ENCODE measurements at regions not wholly inside any gene's neighbourhood (a gene's known extent, or its start where the extent isn't known, plus 50 kb on each side); places are given as distances from the start of the nearest gene placed in this dataset.

DNA sequence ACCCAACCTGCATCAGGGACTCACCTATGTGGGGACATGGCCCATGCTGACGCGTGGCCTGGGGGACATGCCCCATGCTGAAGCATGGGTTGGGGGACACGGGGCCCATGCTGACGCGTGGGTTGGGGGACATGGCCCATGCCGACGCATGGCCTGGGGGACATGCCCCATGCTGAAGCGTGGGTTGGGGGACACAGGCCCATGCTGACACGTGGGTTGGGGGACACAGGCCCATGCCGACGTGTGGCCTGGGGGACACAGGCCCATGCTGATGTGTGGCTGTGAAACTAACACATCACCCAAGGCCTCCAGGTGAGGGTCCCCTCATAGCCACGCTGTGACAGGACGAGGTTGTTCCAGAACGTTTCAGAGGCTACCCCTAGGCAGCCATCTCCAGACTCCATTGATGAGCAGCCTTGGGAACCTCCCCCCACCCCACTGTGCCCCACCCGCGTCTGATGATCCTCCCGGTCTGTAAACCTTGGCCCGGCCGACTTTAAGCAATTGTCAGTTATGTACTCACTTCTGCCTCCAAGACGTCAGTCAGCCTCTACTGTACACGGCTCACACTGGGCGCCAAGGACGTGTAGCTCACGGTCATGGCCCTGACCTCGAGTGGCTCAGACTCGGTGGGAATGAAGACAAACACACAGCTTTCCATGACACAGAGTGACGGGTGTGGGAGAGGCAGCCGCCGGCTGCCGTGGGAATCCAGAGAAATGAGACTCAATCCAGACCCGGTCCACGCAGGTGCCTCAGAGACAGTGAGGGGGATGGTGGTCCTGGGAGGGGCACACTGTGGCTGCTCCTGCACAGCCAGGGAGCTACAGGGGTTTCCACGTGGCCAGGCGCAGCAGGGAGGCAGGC is 50.2 kb upstream of the SLC66A3 start:
- Histone ChIP-seq H3K4me1 (replicated peaks in 1 of 4; ENCODE audit: control insufficient read depth in 3 of 4, insufficient read depth in 4 of 4, low read length in 3 of 4) (no peaks in the 10 kb centered on the region), H3K9ac (replicated peaks in 1 of 4; ENCODE audit: extremely low read depth in 1 of 4, low read depth in 3 of 4, low read length in 3 of 4) (no peak overlapping the region), H3K36me3 (ENCODE audit: control insufficient read depth in 2 of 4, insufficient read depth in 4 of 4, low read length in 3 of 4) (no peaks in the 10 kb centered on the region), H2BK120ac (replicated peaks; ENCODE audit: low read depth, low read length) (no peak overlapping the region), H3K14ac (ENCODE audit: insufficient read length) (no peak overlapping the region), H2BK5ac (ENCODE audit: low read depth, low read length) (no peak overlapping the region), H2AK5ac (ENCODE audit: low read depth, low read length) (no peak overlapping the region), H3K27me3 (replicated peaks in 1 of 4; ENCODE audit: control insufficient read depth in 3 of 4, extremely low read depth in 1 of 4, insufficient read depth in 3 of 4, low read length in 3 of 4) (no peaks in the 10 kb centered on the region), H4K20me1 (replicated peaks in 1 of 2; ENCODE audit: control insufficient read depth in 1 of 2, insufficient read depth in 2 of 2, low read length in 2 of 2) (no peaks in the 10 kb centered on the region), H3K79me2 (ENCODE audit: control insufficient read depth in 1 of 2, insufficient read depth in 2 of 2, low read length in 2 of 2) (no peaks in the 10 kb centered on the region), H4K8ac (ENCODE audit: extremely low read depth, insufficient read depth, low read length) (no peak overlapping the region; the same call in 1 of the 2 replicates), H2AFZ (ENCODE audit: low read length) (peak overlapping the region; percentile 32; the same call in 1 of the 2 replicates), H3K4me3 (ENCODE audit: extremely low read depth in 1 of 4, insufficient read depth in 2 of 4, low read depth in 3 of 4, low read length in 4 of 4) (no peak overlapping the region), H4K5ac (ENCODE audit: insufficient read length, low read depth, low read length) (no peak overlapping the region), H3K79me1 (ENCODE audit: low read depth, low read length) (no peaks in the 10 kb centered on the region), H3K4me2 (ENCODE audit: insufficient read depth in 1 of 2, low read depth in 2 of 2, low read length in 2 of 2) (no peak overlapping the region), H3K4ac (replicated peaks; ENCODE audit: insufficient read length, low read depth, low read length) (no peak overlapping the region), H2BK20ac (ENCODE audit: low read length) (no peak overlapping the region), H3K9me3 (ENCODE audit: insufficient read depth in 2 of 2, low read depth in 1 of 2, low read length in 1 of 2) (no peaks in the 10 kb centered on the region), H3K23ac (ENCODE audit: insufficient read length) (no peak overlapping the region), H3K23me2 (ENCODE audit: low read depth, low read length) (no peaks in the 10 kb centered on the region), H2BK15ac (ENCODE audit: low read length) (no peak overlapping the region), H2BK12ac (ENCODE audit: low read depth, low read length) (no peak overlapping the region), H4K91ac (replicated peaks; ENCODE audit: insufficient read length, low read length) (no peak overlapping the region), H3K18ac (ENCODE audit: extremely low read depth, low read length) (no peak overlapping the region), H3K56ac (replicated peaks; ENCODE audit: insufficient read length, low read depth, low read length) (no peak overlapping the region), H3K27ac (ENCODE audit: low read depth, low read length) (no peak overlapping the region)
- DNase-seq (ENCODE audit: low read depth in 1 of 2, low spot score in 2 of 2), result no peak
- ChIA-PET CTCF (ENCODE audit: partially characterized antibody) (interaction anchor here (0.7 to 9.8 kb wide), 11 partner anchors 9 to 273 kb away, joined by 3 to 84 read pairs (median 4); a partner anchor contains a TSS), POLR2A (ENCODE audit: partially characterized antibody) (no interaction called here)
- TF ChIP-seq RXRA (IDR thresholded peaks at IDR 0.05; ENCODE audit: insufficient read depth, low read depth, low read length) (no peak), SP1 (IDR thresholded peaks at IDR 0.05; ENCODE audit: low read depth, low read length) (no peak), GABPA (IDR thresholded peaks at IDR 0.05; ENCODE audit: borderline replicate concordance, insufficient read depth, low read length) (no peak), EZH2 (IDR thresholded peaks at IDR 0.05; ENCODE audit: low read depth, low read length, severe bottlenecking) (no peak)
- no peak for FAIRE-seq
- WGBS, 2 experiments (ENCODE audit: extremely low coverage in 1 of 2, insufficient coverage in 1 of 2, insufficient read length in 1 of 2, insufficient replicate concordance in 2 of 2, low coverage in 1 of 2, low lambda C conversion rate in 2 of 2, missing lambda C conversion rate in 1 of 2), result 93% methylated on average over 24 of the region's 34 CpGs; no CpG with 5 or more reads in 1 of the 2 experiments

All from H1 (cell line).